SKM-1 (cell line): ENCODE measurements at regions not wholly inside any gene's neighbourhood (a gene's known extent, or its start where the extent isn't known, plus 50 kb on each side); places are given as distances from the start of the nearest gene placed in this dataset.

Experiments used
- DNase-seq: peaks from one replicate; lab custom pipeline; 2025; ENCODE audit not compliant: unreplicated experiment; lab: John Stamatoyannopoulos, UW

- DNase-seq, result no peak
These were observed 100.1 kb upstream of the COL21A1 start for GRCh38 chr6:56347526-56347925.

GRCh38 chr6:56346958-56347357 lies 99.6 kb upstream of the COL21A1 start:
- DNase-seq, result no peak

GRCh38 chr6:56345376-56345995 lies 98.1 kb upstream of the COL21A1 start:
- DNase-seq, result no peak

- no peak for DNase-seq
These were observed 95.9 kb upstream of the COL21A1 start for GRCh38 chr6:56343295-56343694.

GRCh38 chr6:56339524-56339923 lies 92.1 kb upstream of the COL21A1 start:
- DNase-seq, result no peak

GRCh38 chr6:56335726-56336125 lies 88.3 kb upstream of the COL21A1 start:
- DNase-seq, result no peak

- DNase-seq, result no peak
These were observed 87.6 kb upstream of the COL21A1 start for GRCh38 chr6:56334937-56335336.

GRCh38 chr6:56329271-56330050 lies 82.1 kb upstream of the COL21A1 start:
- DNase-seq, result no peak

- no peak for DNase-seq
These were observed 81.3 kb upstream of the COL21A1 start for GRCh38 chr6:56328728-56329090.

GRCh38 chr6:56327946-56328727 lies 80.8 kb upstream of the COL21A1 start:
- no peak for DNase-seq

GRCh38 chr6:56324396-56324795 lies 77.0 kb upstream of the COL21A1 start:
- DNase-seq, result no peak

- DNase-seq, result no peak
These were observed 71.5 kb upstream of the COL21A1 start for GRCh38 chr6:56318851-56319250.

- DNase-seq, result no peak
These were observed 67.5 kb upstream of the COL21A1 start for GRCh38 chr6:56314683-56315523.

- DNase-seq, result no peak
These were observed 64.4 kb upstream of the COL21A1 start for GRCh38 chr6:56311533-56312448.

- DNase-seq, result no peak
These were observed 63.7 kb upstream of the COL21A1 start for GRCh38 chr6:56311061-56311460.

GRCh38 chr6:56310241-56310640 lies 62.9 kb upstream of the COL21A1 start:
- DNase-seq, result no peak

- no peak for DNase-seq
These were observed 52.5 kb upstream of the COL21A1 start for GRCh38 chr6:56299916-56300315.

GRCh38 chr6:56297022-56297989 lies 49.9 kb upstream of the COL21A1 start:
- DNase-seq, result no peak
